K562 (cell line): ENCODE measurements at regions not wholly inside any gene's neighbourhood (a gene's known extent, or its start where the extent isn't known, plus 50 kb on each side); places are given as distances from the start of the nearest gene placed in this dataset.

Experiments
- CC2D1A ChIP-seq: fragments of 450-650 bp; IDR thresholded peaks from 2 replicates; pipeline ENCODE4 v1.6.1; 2017; ENCODE audit warnings: mild to moderate bottlenecking
- CCNT2 ChIP-seq: IDR thresholded peaks from 2 replicates; pipeline ENCODE4 v1.6.1; 2011; ENCODE audit warnings: borderline replicate concordance, low read depth, mild to moderate bottlenecking, moderate library complexity, mixed read lengths, low read length; ENCODE audit not compliant: insufficient read length; ENCODE audit errors: extremely low read depth
- CHD7 ChIP-seq: fragments of 200-600 bp; sonication (generic); IDR thresholded peaks from one replicate; pipeline ENCODE4 v1.6.1; 2012; ENCODE audit warnings: mild to moderate bottlenecking, low read depth, low read length, inconsistent platforms
- FOXJ2 ChIP-seq: fragments of 200-800 bp; sonication (Bioruptor generic); IDR thresholded peaks from 2 replicates; pipeline ENCODE4 v1.6.1; 2016; ENCODE audit warnings: missing genetic modification characterization, missing compliant biosample characterization
- MIER1 ChIP-seq: fragments of 450-650 bp; IDR thresholded peaks from 2 replicates; pipeline ENCODE4 v1.6.1; 2016; ENCODE audit warnings: antibody characterized with exemption, mild to moderate bottlenecking, low read depth
- MLX ChIP-seq, 2 experiments: fragments of 450-650 bp in 1 of 2; sonication (generic) in 1 of 2; formaldehyde crosslinking; conservative IDR thresholded peaks; 2 replicates each; pipeline versions ENCODE4 v1.4.0 to v1.8.1; 2020 to 2022; ENCODE audit warnings: mild to moderate bottlenecking in 1 of 2, missing genetic modification reagents in 1 of 2
- POLR2A ChIP-seq: fragments of 450-650 bp; conservative IDR thresholded peaks from 2 replicates; pipeline ENCODE4 v1.6.1; 2016
- TEAD1 ChIP-seq, 2 experiments: fragments of 450-650 bp in 1 of 2; sonication (generic) in 1 of 2; formaldehyde crosslinking; IDR thresholded peaks; 2 replicates each; pipeline versions ENCODE4 v1.4.0 to v1.8.0; 2020 to 2022; ENCODE audit warnings: mild to moderate bottlenecking in 2 of 2, missing genetic modification reagents in 1 of 2
- YY1 ChIP-seq, 3 experiments: IDR thresholded peaks; 2 replicates each; pipeline ENCODE4 v1.6.1; 2011; ENCODE audit warnings: low read length in 2 of 3, mild to moderate bottlenecking in 2 of 3, moderate library complexity in 2 of 3, borderline replicate concordance in 1 of 3, control low read depth in 1 of 3, low read depth in 1 of 3; ENCODE audit not compliant: insufficient read depth in 3 of 3, insufficient replicate concordance in 2 of 3, control insufficient read depth in 1 of 3, insufficient read length in 1 of 3; ENCODE audit errors: extremely low read depth in 1 of 3
- ZNF3 ChIP-seq: fragments of 250-450 bp; sonication (Bioruptor Pico); IDR thresholded peaks from 2 replicates; pipeline ENCODE4 v1.5.0; 2021; ENCODE audit warnings: mild to moderate bottlenecking, moderate library complexity
- ZNF512 ChIP-seq: IDR thresholded peaks from 2 replicates; pipeline ENCODE4 v1.6.1; 2016; ENCODE audit warnings: missing genetic modification characterization, missing compliant biosample characterization
- ZNF584 ChIP-seq: fragments of 200-800 bp; sonication (Bioruptor generic); IDR thresholded peaks from 2 replicates; pipeline ENCODE4 v1.6.1; 2016; ENCODE audit warnings: low read depth, mild to moderate bottlenecking, missing genetic modification characterization, missing compliant biosample characterization

GRCh38 chr1:166705376-166706289, 133.6 kb upstream of the POGK start (continued):
- TF ChIP-seq CHD7 (no peak), ZNF3 (CRISPR knock-in tag) (no peak), TEAD1 (CRISPR knock-in tag; IDR thresholded peaks at IDR 0.05) (peak; percentile 35 to 89; a peak in 2 of 4 replicates), CCNT2 (peak; percentile 100), ZNF512 (tag) (peak; percentile 89), YY1 (IDR thresholded peaks at IDR 0.05; ENCODE audit: borderline replicate concordance in 1 of 3, control insufficient read depth in 1 of 3, extremely low read depth in 1 of 3, insufficient read depth in 3 of 3, insufficient read length in 1 of 3, insufficient replicate concordance in 2 of 3, low read depth in 1 of 3, low read length in 2 of 3) (no peak), FOXJ2 (tag) (peak; percentile 97), POLR2A (no peak), MIER1 (no peak), CC2D1A (peak; percentile 99), MLX (CRISPR knock-in tag; conservative IDR thresholded peaks at IDR 0.05) (no peak), ZNF584 (CRISPR knock-in tag) (peak; percentile 95)
